ENCODE measurements at regions not wholly inside any gene's neighbourhood (a gene's known extent, or its start where the extent isn't known, plus 50 kb on each side); places are given as distances from the start of the nearest gene placed in this dataset.

DNA sequence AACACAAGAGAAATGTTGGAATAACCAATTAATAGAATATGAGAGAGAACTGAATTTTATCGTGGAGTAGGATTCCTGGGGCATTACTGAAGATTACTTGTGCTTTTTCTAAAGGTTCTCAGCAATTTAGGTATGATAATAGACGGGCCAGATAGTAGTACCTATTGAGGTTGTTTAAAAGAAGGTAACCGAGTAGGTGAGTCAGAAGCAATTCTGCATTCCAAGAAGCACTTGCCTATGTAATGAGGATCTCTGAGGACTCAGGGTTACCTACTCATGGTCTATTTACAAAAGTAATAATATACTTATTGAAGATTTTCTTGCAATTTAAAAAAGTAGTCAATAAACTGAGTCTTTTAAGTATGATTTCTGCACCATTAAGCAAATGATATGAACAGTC is 1469.8 kb downstream of the BRINP3 start:
- no peaks in the 10 kb centered on the region for H3K36me3 ChIP-seq
- 53 to 66% (median 58%) methylated on average over 3 of the region's 3 CpGs for WGBS, 5 donors
- no peaks in the 10 kb centered on the region for H3K27me3 ChIP-seq (replicated peaks in 1 of 7)
- H3K27ac ChIP-seq: no peak overlapping the region
- H3K9me3 ChIP-seq: no peaks in the 10 kb centered on the region
- no peak for DNase-seq
- no peak for TF ChIP-seq CTCF (IDR thresholded peaks at IDR 0.05 in 8 of 11, conservative IDR thresholded peaks at IDR 0.05 in 3 of 11)
- TF ChIP-seq POLR2AphosphoS5 (IDR thresholded peaks at IDR 0.05): no peak
- TF ChIP-seq POLR2A (IDR thresholded peaks at IDR 0.05): no peak
- no peak overlapping the region for H3K4me3 ChIP-seq
- no peaks in the 10 kb centered on the region for H3K4me1 ChIP-seq
- intact Hi-C loops (cut with DNase I; ENCODE audit: low total_unique reads): no loop called here

DNA sequence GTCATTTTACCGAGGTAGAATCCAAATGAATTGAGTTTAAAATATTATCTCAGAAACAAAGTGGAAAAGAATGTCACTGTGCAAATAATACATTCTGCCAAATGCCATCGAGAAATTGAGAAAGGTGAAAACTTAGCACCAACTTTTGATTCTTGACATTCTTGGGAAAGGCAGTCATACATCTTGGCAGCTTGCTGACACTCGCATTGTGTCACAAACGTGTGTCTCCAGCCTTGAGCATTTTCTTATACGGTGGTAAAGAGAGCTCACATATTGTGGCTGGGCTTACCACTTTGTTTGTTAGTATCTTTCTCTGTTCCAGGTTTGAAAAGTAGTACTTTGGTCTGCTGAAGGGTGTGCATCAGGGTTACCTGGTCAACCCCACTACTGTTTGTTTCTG is 1456.1 kb downstream of the BRINP3 start:
- 82 to 86% (median 83%) methylated on average over 5 of the region's 5 CpGs for WGBS, 5 donors
- H3K4me1 ChIP-seq: no peaks in the 10 kb centered on the region
- no peak for DNase-seq
- H3K9me3 ChIP-seq: peaks cover 0 to 23% (median 5%) of the 10 kb centered on the region in 8 donors
- no peak for TF ChIP-seq POLR2AphosphoS5 (IDR thresholded peaks at IDR 0.05)
- TF ChIP-seq POLR2A (IDR thresholded peaks at IDR 0.05): no peak
- no peak for TF ChIP-seq CTCF (IDR thresholded peaks at IDR 0.05 in 8 of 11, conservative IDR thresholded peaks at IDR 0.05 in 3 of 11)
- intact Hi-C loops (cut with DNase I; ENCODE audit: low total_unique reads): no loop called here
- H3K27me3 ChIP-seq (replicated peaks in 1 of 7): no peaks in the 10 kb centered on the region
- H3K4me3 ChIP-seq: no peak overlapping the region
- no peak overlapping the region for H3K27ac ChIP-seq
- no peaks in the 10 kb centered on the region for H3K36me3 ChIP-seq

DNA sequence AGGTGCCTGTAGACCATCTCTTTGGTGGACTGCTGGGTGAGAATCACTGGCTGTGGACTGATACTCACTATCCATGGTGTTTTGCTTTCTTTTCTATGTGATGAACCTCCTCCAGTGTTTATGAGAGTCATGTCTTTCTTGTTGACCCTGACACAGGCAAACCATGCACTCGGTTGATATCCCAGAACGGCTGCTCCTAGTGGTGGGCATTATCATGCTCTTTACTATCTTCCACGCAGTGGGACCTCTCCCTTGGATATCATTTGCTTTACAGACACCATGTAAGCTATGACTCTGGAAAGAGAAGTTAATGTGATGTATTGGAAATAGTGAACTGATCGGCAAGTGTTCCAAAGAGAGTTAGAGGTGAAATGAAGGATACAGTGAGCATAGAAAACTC is 1455.6 kb downstream of the BRINP3 start:
- DNase-seq: no peak
- TF ChIP-seq POLR2AphosphoS5 (IDR thresholded peaks at IDR 0.05) (no peak), CTCF (IDR thresholded peaks at IDR 0.05 in 8 of 11, conservative IDR thresholded peaks at IDR 0.05 in 3 of 11) (no peak)
- Histone ChIP-seq H3K4me1 (no peaks in the 10 kb centered on the region), H3K27ac (no peak overlapping the region), H3K27me3 (replicated peaks in 1 of 7) (no peaks in the 10 kb centered on the region), H3K4me3 (no peak overlapping the region), H3K9me3 (peaks cover 0 to 22% (median 4%) of the 10 kb centered on the region in 8 donors), H3K36me3 (no peaks in the 10 kb centered on the region)
- 79 to 93% (median 84%) methylated on average over 4 of the region's 4 CpGs for WGBS, 5 donors
- intact Hi-C loops (cut with DNase I; ENCODE audit: low total_unique reads): no loop called here

DNA sequence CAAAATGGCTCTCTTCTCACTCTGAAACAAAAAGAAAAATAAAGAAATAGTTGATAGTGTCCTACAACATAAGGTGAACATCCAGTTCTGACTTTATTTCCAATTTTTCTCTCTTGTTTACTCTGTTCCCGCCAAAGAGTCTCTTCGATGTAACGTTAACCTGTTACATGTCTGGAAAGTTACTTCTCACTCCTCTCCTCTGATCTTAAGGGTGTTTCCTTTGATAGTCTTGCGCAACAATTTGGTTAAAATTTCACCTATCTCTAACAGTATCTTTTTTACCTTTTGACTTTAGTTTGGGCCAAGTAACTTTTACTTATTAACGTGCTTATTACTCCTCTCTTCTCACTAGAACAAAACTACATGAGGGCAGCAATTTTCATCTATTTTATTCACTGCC is 1450.2 kb downstream of the BRINP3 start:
- TF ChIP-seq POLR2AphosphoS5 (IDR thresholded peaks at IDR 0.05): no peak
- no peak for TF ChIP-seq CTCF (IDR thresholded peaks at IDR 0.05 in 8 of 11, conservative IDR thresholded peaks at IDR 0.05 in 3 of 11)
- TF ChIP-seq POLR2A (IDR thresholded peaks at IDR 0.05): no peak
- H3K36me3 ChIP-seq: no peaks in the 10 kb centered on the region
- 80 to 90% (median 85%) methylated on average over 5 of the region's 5 CpGs for WGBS, 5 donors

More for the DNA sequence above, 1450.2 kb downstream of the BRINP3 start:
- intact Hi-C loops (cut with DNase I; ENCODE audit: low total_unique reads): no loop called here
- Histone ChIP-seq H3K9me3 (peaks cover 0 to 13% (median 1%) of the 10 kb centered on the region in 8 donors), H3K27ac (no peak overlapping the region), H3K4me1 (no peaks in the 10 kb centered on the region), H3K27me3 (replicated peaks in 1 of 7) (no peaks in the 10 kb centered on the region), H3K4me3 (no peak overlapping the region)
- DNase-seq: no peak
